ENCODE measurements at regions not wholly inside any gene's neighbourhood (a gene's known extent, or its start where the extent isn't known, plus 50 kb on each side); places are given as distances from the start of the nearest gene placed in this dataset.

DNA sequence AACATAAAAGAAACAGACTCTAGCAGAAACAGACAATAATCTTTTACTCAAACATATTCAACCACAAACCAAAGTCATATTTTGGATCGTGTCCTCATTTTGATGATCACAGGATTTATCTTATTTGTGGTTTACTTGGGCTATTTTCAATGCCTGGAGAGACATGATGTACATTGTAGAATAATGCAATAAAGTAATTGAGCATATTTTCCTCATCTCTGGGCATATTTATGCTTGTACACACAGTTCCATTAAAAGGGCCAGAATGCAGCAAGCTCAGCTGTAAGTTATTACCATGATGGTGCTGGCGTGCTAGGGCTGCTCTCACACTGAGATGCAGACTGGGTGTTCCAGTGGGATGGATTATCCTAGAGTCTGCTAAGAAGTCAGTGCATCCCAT, 456.7 kb downstream of the TLE4 start:
- intact Hi-C loops (cut with micrococcal nuclease; ENCODE audit: unreplicated experiment), result no loop called here
- Histone ChIP-seq H3K36me3 (ENCODE audit: low read depth) (no peaks in the 10 kb centered on the region), H3K4me1 (replicated peaks; ENCODE audit: insufficient read depth) (no peaks in the 10 kb centered on the region), H3K9me3 (ENCODE audit: insufficient read depth, low read depth) (no peaks in the 10 kb centered on the region), H3K27ac (no peak overlapping the region), H3K4me3 (no peak overlapping the region), H3K9me2 (ENCODE audit: insufficient read depth) (no peaks in the 10 kb centered on the region), H3K79me2 (ENCODE audit: low read depth) (no peaks in the 10 kb centered on the region), H3K4me2 (no peak overlapping the region), H4K20me1 (ENCODE audit: insufficient read depth) (no peaks in the 10 kb centered on the region), H3K27me3 (ENCODE audit: insufficient read depth, low read depth) (no peaks in the 10 kb centered on the region), H3F3A (ENCODE audit: insufficient read depth, low read depth) (no peaks in the 10 kb centered on the region), H2AFZ (no peak overlapping the region)
- DNase-seq, result no peak
- TF ChIP-seq, protein P1, sequence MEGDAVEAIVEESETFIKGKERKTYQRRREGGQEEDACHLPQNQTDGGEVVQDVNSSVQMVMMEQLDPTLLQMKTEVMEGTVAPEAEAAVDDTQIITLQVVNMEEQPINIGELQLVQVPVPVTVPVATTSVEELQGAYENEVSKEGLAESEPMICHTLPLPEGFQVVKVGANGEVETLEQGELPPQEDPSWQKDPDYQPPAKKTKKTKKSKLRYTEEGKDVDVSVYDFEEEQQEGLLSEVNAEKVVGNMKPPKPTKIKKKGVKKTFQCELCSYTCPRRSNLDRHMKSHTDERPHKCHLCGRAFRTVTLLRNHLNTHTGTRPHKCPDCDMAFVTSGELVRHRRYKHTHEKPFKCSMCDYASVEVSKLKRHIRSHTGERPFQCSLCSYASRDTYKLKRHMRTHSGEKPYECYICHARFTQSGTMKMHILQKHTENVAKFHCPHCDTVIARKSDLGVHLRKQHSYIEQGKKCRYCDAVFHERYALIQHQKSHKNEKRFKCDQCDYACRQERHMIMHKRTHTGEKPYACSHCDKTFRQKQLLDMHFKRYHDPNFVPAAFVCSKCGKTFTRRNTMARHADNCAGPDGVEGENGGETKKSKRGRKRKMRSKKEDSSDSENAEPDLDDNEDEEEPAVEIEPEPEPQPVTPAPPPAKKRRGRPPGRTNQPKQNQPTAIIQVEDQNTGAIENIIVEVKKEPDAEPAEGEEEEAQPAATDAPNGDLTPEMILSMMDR (conservative IDR thresholded peaks at IDR 0.05), result no peak
- no peak for TF ChIP-seq EZH2 (IDR thresholded peaks at IDR 0.05; ENCODE audit: low read depth)
- ChIA-PET CTCF (no interaction called here), POLR2A (ENCODE audit: unreplicated experiment) (no interaction called here)
- BruUV-seq (replicated peaks), result no TSS peak

DNA sequence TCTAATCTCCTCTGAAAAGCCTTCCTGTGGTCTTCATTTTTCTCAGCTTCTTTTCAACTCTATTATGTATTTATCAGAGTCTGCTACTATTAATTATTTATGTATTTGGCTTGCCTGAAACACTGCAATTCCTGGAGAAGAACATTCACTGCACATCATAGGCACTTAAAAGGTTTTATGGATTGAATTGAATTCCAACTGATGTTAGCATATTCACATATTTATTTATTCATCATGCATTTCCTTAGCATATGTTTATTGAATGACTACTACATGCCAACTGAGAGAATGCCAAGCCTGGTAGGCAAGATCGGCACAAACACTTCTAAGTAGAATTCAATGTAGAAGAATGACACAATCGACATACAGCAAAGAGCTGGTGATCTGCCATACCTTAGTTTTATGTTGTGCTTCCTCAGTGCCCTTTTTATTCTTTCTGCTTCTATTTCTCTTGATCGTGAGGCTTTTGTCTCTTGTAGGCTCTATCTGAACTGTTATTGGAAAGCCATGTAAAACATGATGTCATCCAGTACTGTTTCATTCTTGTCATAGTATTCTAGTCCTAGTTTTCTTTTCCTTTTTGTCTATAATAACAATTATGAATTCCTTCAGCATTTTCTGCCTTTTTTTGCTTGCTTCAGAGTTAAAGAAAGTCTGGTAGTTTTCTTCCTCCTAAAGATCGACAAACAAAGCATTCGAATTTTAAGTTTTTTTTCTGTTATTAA, 454.2 kb downstream of the TLE4 start:
- TF ChIP-seq, protein P1 (conservative IDR thresholded peaks at IDR 0.05), result no peak
- TF ChIP-seq EZH2 (IDR thresholded peaks at IDR 0.05; ENCODE audit: low read depth), result no peak
- POLR2A ChIA-PET (ENCODE audit: unreplicated experiment), result no interaction called here
- no peak for DNase-seq
- Histone ChIP-seq H4K20me1 (ENCODE audit: insufficient read depth) (no peaks in the 10 kb centered on the region), H3K9me3 (ENCODE audit: insufficient read depth, low read depth) (no peaks in the 10 kb centered on the region), H3K79me2 (ENCODE audit: low read depth) (no peaks in the 10 kb centered on the region), H3K9me2 (ENCODE audit: insufficient read depth) (no peaks in the 10 kb centered on the region), H3F3A (ENCODE audit: insufficient read depth, low read depth) (no peaks in the 10 kb centered on the region), H3K4me3 (no peak overlapping the region), H3K27me3 (ENCODE audit: insufficient read depth, low read depth) (no peaks in the 10 kb centered on the region), H2AFZ (no peak overlapping the region), H3K4me2 (no peak overlapping the region), H3K27ac (no peak overlapping the region), H3K4me1 (replicated peaks; ENCODE audit: insufficient read depth) (no peaks in the 10 kb centered on the region), H3K36me3 (ENCODE audit: low read depth) (no peaks in the 10 kb centered on the region)
- no TSS peak for BruUV-seq (replicated peaks)
- intact Hi-C loops (cut with micrococcal nuclease; ENCODE audit: unreplicated experiment), result no loop called here
- CTCF ChIA-PET, result no interaction called here

DNA sequence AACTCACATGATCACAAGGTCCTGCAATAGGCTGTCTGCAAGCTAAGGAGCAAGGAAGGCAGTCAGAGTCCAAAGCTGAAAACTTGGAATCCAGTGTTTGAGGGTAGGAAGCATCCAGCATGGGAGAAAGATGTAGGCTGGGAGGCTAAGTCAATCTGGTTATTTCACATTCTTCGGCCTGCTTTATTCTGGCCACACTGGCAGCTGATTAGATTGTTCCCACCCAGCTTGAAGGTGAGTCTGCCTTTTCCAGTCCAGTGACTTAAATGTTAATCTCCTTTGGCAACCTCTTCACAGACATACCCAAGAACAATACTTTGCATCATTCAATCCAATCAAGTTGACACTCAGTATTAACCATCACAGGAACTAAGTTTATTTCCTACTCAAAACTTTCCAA, 453.4 kb downstream of the TLE4 start:
- H3K36me3 ChIP-seq (ENCODE audit: low read depth), result no peaks in the 10 kb centered on the region
- DNase-seq, result no peak
- no peak for TF ChIP-seq EZH2 (IDR thresholded peaks at IDR 0.05; ENCODE audit: low read depth)
- TF ChIP-seq, protein P1 (conservative IDR thresholded peaks at IDR 0.05), result no peak
- intact Hi-C loops (cut with micrococcal nuclease; ENCODE audit: unreplicated experiment), result no loop called here
- no peak overlapping the region for H3K4me3 ChIP-seq
- H3K79me2 ChIP-seq (ENCODE audit: low read depth), result no peaks in the 10 kb centered on the region
- ChIA-PET CTCF (no interaction called here), POLR2A (ENCODE audit: unreplicated experiment) (no interaction called here)
- H2AFZ ChIP-seq, result no peak overlapping the region
- H3K4me1 ChIP-seq (replicated peaks; ENCODE audit: insufficient read depth), result no peaks in the 10 kb centered on the region
- no peaks in the 10 kb centered on the region for H3K9me3 ChIP-seq (ENCODE audit: insufficient read depth, low read depth)
- H4K20me1 ChIP-seq (ENCODE audit: insufficient read depth), result no peaks in the 10 kb centered on the region
- no peaks in the 10 kb centered on the region for H3F3A ChIP-seq (ENCODE audit: insufficient read depth, low read depth)
- H3K4me2 ChIP-seq, result no peak overlapping the region
- no peak overlapping the region for H3K27ac ChIP-seq
- H3K27me3 ChIP-seq (ENCODE audit: insufficient read depth, low read depth), result no peaks in the 10 kb centered on the region
- H3K9me2 ChIP-seq (ENCODE audit: insufficient read depth), result no peaks in the 10 kb centered on the region
- no TSS peak for BruUV-seq (replicated peaks)
